ENCODE measurements at regions not wholly inside any gene's neighbourhood (a gene's known extent, or its start where the extent isn't known, plus 50 kb on each side); places are given as distances from the start of the nearest gene placed in this dataset.

DNA sequence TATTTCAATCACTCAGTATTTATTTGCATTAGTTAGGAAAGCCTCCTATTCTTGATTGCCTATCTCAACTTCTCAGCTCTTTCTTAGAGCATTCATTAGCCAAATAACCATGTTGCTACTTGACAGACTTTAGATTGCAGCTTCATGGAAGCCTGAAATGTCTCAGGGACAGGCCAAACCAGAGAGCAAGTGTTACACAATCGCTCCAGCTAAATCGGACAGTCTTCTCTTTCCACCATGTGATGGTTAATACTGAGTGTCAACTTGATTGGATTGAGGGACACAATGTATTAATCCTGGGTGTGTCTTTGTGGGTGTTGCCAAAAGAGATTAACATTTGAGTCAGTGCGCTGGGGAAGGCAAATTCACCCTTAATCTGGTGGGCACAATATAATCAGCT lies 106.5 kb upstream of the DRD2 start:
- peaks cover 5% of the 10 kb centered on the region; the same call in 1 of the 2 replicates for H3K23me2 ChIP-seq (ENCODE audit: low read depth, low read length)
- no peaks in the 10 kb centered on the region for H3K36me3 ChIP-seq (ENCODE audit: control insufficient read depth in 2 of 4, insufficient read depth in 4 of 4, low read length in 3 of 4)
- no peak for FAIRE-seq
- TF ChIP-seq ASH2L (IDR thresholded peaks at IDR 0.05; ENCODE audit: low read length): no peak
- DNase-seq (ENCODE audit: low read depth in 1 of 2, low spot score in 2 of 2): peak in 1 of 2 experiments; percentile 10
- H4K8ac ChIP-seq (ENCODE audit: extremely low read depth, insufficient read depth, low read length): no peak overlapping the region
- peaks cover 5 to 24% (median 12%) of the 10 kb centered on the region in 4 experiments for H3K4me1 ChIP-seq (replicated peaks in 1 of 4; ENCODE audit: control insufficient read depth in 3 of 4, insufficient read depth in 4 of 4, low read length in 3 of 4)
- no peak overlapping the region for H4K5ac ChIP-seq (ENCODE audit: insufficient read length, low read depth, low read length)
- no peak overlapping the region for H4K91ac ChIP-seq (replicated peaks; ENCODE audit: insufficient read length, low read length)
- H2BK120ac ChIP-seq (replicated peaks; ENCODE audit: low read depth, low read length): no peak overlapping the region
- no peak overlapping the region for H3K4me2 ChIP-seq (ENCODE audit: insufficient read depth in 1 of 2, low read depth in 2 of 2, low read length in 2 of 2)
- no peak overlapping the region for H3K4me3 ChIP-seq (ENCODE audit: extremely low read depth in 1 of 4, insufficient read depth in 2 of 4, low read depth in 3 of 4, low read length in 4 of 4)
- ChIA-PET CTCF (ENCODE audit: partially characterized antibody) (no interaction called here), POLR2A (ENCODE audit: partially characterized antibody) (interaction anchor here (1.1 kb wide), 1 partner anchor 12 kb away, joined by 3 read pairs; no protein-coding TSS in a partner anchor)
- H3K79me2 ChIP-seq (ENCODE audit: control insufficient read depth in 1 of 2, insufficient read depth in 2 of 2, low read length in 2 of 2): no peaks in the 10 kb centered on the region
- H3K23ac ChIP-seq (ENCODE audit: insufficient read length): no peak overlapping the region
- H3K56ac ChIP-seq (replicated peaks; ENCODE audit: insufficient read length, low read depth, low read length): no peak overlapping the region
- no peak overlapping the region for H2BK15ac ChIP-seq (ENCODE audit: low read length)
- H3K4ac ChIP-seq (replicated peaks; ENCODE audit: insufficient read length, low read depth, low read length): no peak overlapping the region
- no peak overlapping the region for H3K9ac ChIP-seq (replicated peaks in 1 of 4; ENCODE audit: extremely low read depth in 1 of 4, low read depth in 3 of 4, low read length in 3 of 4)
- no peaks in the 10 kb centered on the region for H3K9me3 ChIP-seq (ENCODE audit: insufficient read depth in 2 of 2, low read depth in 1 of 2, low read length in 1 of 2)
- no peaks in the 10 kb centered on the region for H3K27me3 ChIP-seq (replicated peaks in 1 of 4; ENCODE audit: control insufficient read depth in 3 of 4, extremely low read depth in 1 of 4, insufficient read depth in 3 of 4, low read length in 3 of 4)
- WGBS, 2 experiments (ENCODE audit: extremely low coverage in 1 of 2, insufficient coverage in 1 of 2, insufficient read length in 1 of 2, insufficient replicate concordance in 2 of 2, low coverage in 1 of 2, low lambda C conversion rate in 2 of 2, missing lambda C conversion rate in 1 of 2): 91% methylated on average over 3 of the region's 3 CpGs; no CpG with 5 or more reads in 1 of the 2 experiments
- H3K14ac ChIP-seq (ENCODE audit: insufficient read length): no peak overlapping the region
- no peaks in the 10 kb centered on the region for H4K20me1 ChIP-seq (replicated peaks in 1 of 2; ENCODE audit: control insufficient read depth in 1 of 2, insufficient read depth in 2 of 2, low read length in 2 of 2)
- H2AFZ ChIP-seq (ENCODE audit: low read length): no peak overlapping the region
- H2BK20ac ChIP-seq (ENCODE audit: low read length): no peak overlapping the region
- no peak overlapping the region for H3K18ac ChIP-seq (ENCODE audit: extremely low read depth, low read length)
- H2BK12ac ChIP-seq (ENCODE audit: low read depth, low read length): no peak overlapping the region
- H2AK5ac ChIP-seq (ENCODE audit: low read depth, low read length): no peak overlapping the region
- no peak overlapping the region for H3K27ac ChIP-seq (ENCODE audit: low read depth, low read length)
- no peak overlapping the region for H2BK5ac ChIP-seq (ENCODE audit: low read depth, low read length)
- no peaks in the 10 kb centered on the region for H3K79me1 ChIP-seq (ENCODE audit: low read depth, low read length)

Measured in H1 (cell line).